ENCODE measurements at regions not wholly inside any gene's neighbourhood (a gene's known extent, or its start where the extent isn't known, plus 50 kb on each side); places are given as distances from the start of the nearest gene placed in this dataset.

- DNase-seq (ENCODE audit: low read depth) = no peak
- H3K4me3 ChIP-seq (replicated peaks; ENCODE audit: low read depth, low read length) = no peak overlapping the region
- TF ChIP-seq CTCF (IDR thresholded peaks at IDR 0.05; ENCODE audit: low read length, missing control alignments) = no peak
Measured at GRCh38 chr7:52909131-52909530, 126.3 kb upstream of the POM121L12 start.

GRCh38 chr7:52897713-52898112 lies 137.7 kb upstream of the POM121L12 start:
- no peak for TF ChIP-seq CTCF (IDR thresholded peaks at IDR 0.05; ENCODE audit: low read length, missing control alignments)
- DNase-seq (ENCODE audit: low read depth) = no peak

GRCh38 chr7:52897288-52897687 lies 138.1 kb upstream of the POM121L12 start:
- TF ChIP-seq CTCF (IDR thresholded peaks at IDR 0.05; ENCODE audit: low read length, missing control alignments) = no peak
- DNase-seq (ENCODE audit: low read depth) = no peak
- H3K4me3 ChIP-seq (replicated peaks; ENCODE audit: low read depth, low read length) = no peak overlapping the region

More at GRCh38 chr7:52897713-52898112, 137.7 kb upstream of the POM121L12 start:
- H3K4me3 ChIP-seq (replicated peaks; ENCODE audit: low read depth, low read length) = no peak overlapping the region

- TF ChIP-seq CTCF (IDR thresholded peaks at IDR 0.05; ENCODE audit: low read length, missing control alignments) = no peak
- DNase-seq (ENCODE audit: low read depth) = no peak
- H3K4me3 ChIP-seq (replicated peaks; ENCODE audit: low read depth, low read length) = no peak overlapping the region
Measured at GRCh38 chr7:52877240-52877639, 158.2 kb upstream of the POM121L12 start.

- no peak for DNase-seq (ENCODE audit: low read depth)
- no peak for TF ChIP-seq CTCF (IDR thresholded peaks at IDR 0.05; ENCODE audit: low read length, missing control alignments)
- H3K4me3 ChIP-seq (replicated peaks; ENCODE audit: low read depth, low read length) = no peak overlapping the region
Measured at GRCh38 chr7:52876402-52876801, 159.0 kb upstream of the POM121L12 start.

GRCh38 chr7:52863652-52864051 lies 171.8 kb upstream of the POM121L12 start:
- TF ChIP-seq CTCF (IDR thresholded peaks at IDR 0.05; ENCODE audit: low read length, missing control alignments) = no peak
- H3K4me3 ChIP-seq (replicated peaks; ENCODE audit: low read depth, low read length) = no peak overlapping the region
- DNase-seq (ENCODE audit: low read depth) = no peak

GRCh38 chr7:52862321-52862720 lies 173.1 kb upstream of the POM121L12 start:
- TF ChIP-seq CTCF (IDR thresholded peaks at IDR 0.05; ENCODE audit: low read length, missing control alignments) = no peak
- DNase-seq (ENCODE audit: low read depth) = no peak
- H3K4me3 ChIP-seq (replicated peaks; ENCODE audit: low read depth, low read length) = no peak overlapping the region
